Neural cell (in vitro differentiated cells): ENCODE measurements at regions not wholly inside any gene's neighbourhood (a gene's known extent, or its start where the extent isn't known, plus 50 kb on each side); places are given as distances from the start of the nearest gene placed in this dataset.

Experiments
- H2AFZ ChIP-seq: fragments of 200-600, 300-800 bp; sonication (generic), shearing (Covaris generic); 2 replicates; pipeline ENCODE4 v1.6.0; 2014; ENCODE audit warnings: low read depth, mild to moderate bottlenecking, antibody characterized with exemption, low read length, moderate library complexity
- H3F3A ChIP-seq: fragments of 200-600 bp; shearing (Covaris generic); 2 replicates; pipeline ENCODE4 v1.6.1; 2016; ENCODE audit warnings: mild to moderate bottlenecking, moderate library complexity, mixed read lengths, antibody characterized with exemption, low read length; ENCODE audit not compliant: insufficient read depth, poor library complexity, severe bottlenecking
- H3K27ac ChIP-seq: fragments of 200-600, 300-800 bp; sonication (generic), shearing (Covaris generic); 2 replicates; pipeline ENCODE4 v1.5.1; 2014; ENCODE audit warnings: mild to moderate bottlenecking, low read length, moderate library complexity
- H3K27me3 ChIP-seq: fragments of 300-800, 200-600 bp; sonication (generic), shearing (Covaris generic); 2 replicates; pipeline ENCODE4 v1.6.0; 2014; ENCODE audit warnings: mild to moderate bottlenecking, low read depth, low read length, moderate library complexity; ENCODE audit not compliant: insufficient read depth
- H3K36me3 ChIP-seq: fragments of 300-800, 200-600 bp; sonication (generic), shearing (Covaris generic); 2 replicates; pipeline ENCODE4 v1.5.1; 2014; ENCODE audit warnings: mild to moderate bottlenecking, antibody characterized with exemption, low read length, moderate library complexity; ENCODE audit not compliant: insufficient read depth
- H3K4me2 ChIP-seq: fragments of 300-800, 200-600 bp; sonication (generic), shearing (Covaris generic); 2 replicates; pipeline ENCODE4 v1.6.0; 2014; ENCODE audit warnings: mild to moderate bottlenecking, low read length
- H3K4me3 ChIP-seq: fragments of 300-800, 200-600 bp; sonication (generic), shearing (Covaris generic); 2 replicates; pipeline ENCODE4 v1.5.1; 2014; ENCODE audit warnings: mild to moderate bottlenecking, low read length, moderate library complexity
- H3K79me2 ChIP-seq: fragments of 200-600 bp; shearing (Covaris generic); replicated peaks from 2 replicates; pipeline ENCODE4 v1.6.0; 2014; ENCODE audit warnings: mild to moderate bottlenecking, low read length, moderate library complexity; ENCODE audit not compliant: insufficient read depth
- H3K9ac ChIP-seq: fragments of 300-800, 200-600 bp; sonication (generic), shearing (Covaris generic); 2 replicates; pipeline ENCODE4 v1.6.1; 2016; ENCODE audit warnings: mild to moderate bottlenecking, low read length, mixed read lengths
- H3K9me2 ChIP-seq: fragments of 200-600 bp; shearing (Covaris generic); 2 replicates; pipeline ENCODE4 v1.6.1; 2016; ENCODE audit warnings: mild to moderate bottlenecking, low read length, mixed read lengths; ENCODE audit not compliant: insufficient read depth
- H3K9me3 ChIP-seq: fragments of 200-600, 300-800 bp; sonication (generic), shearing (Covaris generic); 2 replicates; pipeline ENCODE4 v1.6.1; 2016; ENCODE audit warnings: mild to moderate bottlenecking, mixed run types, low read length, moderate library complexity, mixed read lengths
- H4K20me1 ChIP-seq: fragments of 200-600 bp; shearing (Covaris generic); 2 replicates; pipeline ENCODE4 v1.6.1; 2016; ENCODE audit warnings: mild to moderate bottlenecking, mixed run types; ENCODE audit not compliant: insufficient read depth
- CTCF ChIP-seq: fragments of 450-650 bp; IDR thresholded peaks from 2 replicates; pipeline ENCODE4 v1.5.1; 2014; ENCODE audit warnings: antibody characterized with exemption, mild to moderate bottlenecking, moderate library complexity; ENCODE audit not compliant: poor library complexity, severe bottlenecking
- EP300 ChIP-seq: fragments of 450-650 bp; conservative IDR thresholded peaks from 2 replicates; pipeline ENCODE4 v1.6.1; 2014; ENCODE audit warnings: antibody characterized with exemption, mild to moderate bottlenecking, moderate library complexity; ENCODE audit not compliant: poor library complexity, severe bottlenecking
- EZH2 ChIP-seq: fragments of 200-600, 300-800 bp; shearing (Covaris generic), sonication (generic); IDR thresholded peaks from 2 replicates; pipeline ENCODE4 v1.6.1; 2014; ENCODE audit warnings: antibody characterized with exemption, low read length, borderline replicate concordance, mild to moderate bottlenecking; ENCODE audit not compliant: insufficient read depth, poor library complexity, severe bottlenecking
- MXI1 ChIP-seq: fragments of 450-650 bp; conservative IDR thresholded peaks from 2 replicates; pipeline ENCODE4 v1.6.1; 2014; ENCODE audit warnings: antibody characterized with exemption, mild to moderate bottlenecking; ENCODE audit not compliant: poor library complexity, severe bottlenecking
- POLR2AphosphoS5 ChIP-seq: IDR thresholded peaks from 2 replicates; pipeline ENCODE4 v1.6.1; 2012
- RAD21 ChIP-seq: fragments of 450-650 bp; conservative IDR thresholded peaks from 2 replicates; pipeline ENCODE4 v1.6.1; 2014; ENCODE audit warnings: antibody characterized with exemption, mild to moderate bottlenecking, moderate library complexity
- REST ChIP-seq: IDR thresholded peaks from 2 replicates; pipeline ENCODE4 v1.6.1; 2012; ENCODE audit warnings: borderline replicate concordance
- SMC3 ChIP-seq: fragments of 450-650 bp; conservative IDR thresholded peaks from 2 replicates; pipeline ENCODE4 v1.6.1; 2014; ENCODE audit warnings: antibody characterized with exemption, mild to moderate bottlenecking, moderate library complexity; ENCODE audit not compliant: poor library complexity
- TAF1 ChIP-seq: IDR thresholded peaks from 2 replicates; pipeline ENCODE4 v1.6.1; 2012; ENCODE audit warnings: low read depth

GRCh38 chr5:3993856-3994473 is 398.3 kb downstream of the IRX1 start:
- Histone ChIP-seq H3K9me2 (no peaks in the 10 kb centered on the region), H4K20me1 (no peaks in the 10 kb centered on the region), H3K36me3 (no peaks in the 10 kb centered on the region), H2AFZ (no peak overlapping the region), H3K4me2 (no peak overlapping the region), H3K9me3 (no peaks in the 10 kb centered on the region), H3F3A (peaks cover 2% of the 10 kb centered on the region), H3K9ac (no peak overlapping the region), H3K27ac (no peak overlapping the region), H3K79me2 (no peaks in the 10 kb centered on the region), H3K27me3 (no peaks in the 10 kb centered on the region), H3K4me3 (no peak overlapping the region)
- no peak for TF ChIP-seq SMC3
- TF ChIP-seq EZH2: no peak
- TF ChIP-seq CTCF: no peak
- no peak for TF ChIP-seq EP300
- TF ChIP-seq REST: no peak

- Histone ChIP-seq H3K9ac (no peak overlapping the region), H3K36me3 (no peaks in the 10 kb centered on the region), H4K20me1 (no peaks in the 10 kb centered on the region), H2AFZ (no peak overlapping the region), H3F3A (peaks cover 2% of the 10 kb centered on the region), H3K79me2 (no peaks in the 10 kb centered on the region), H3K9me3 (no peaks in the 10 kb centered on the region), H3K4me3 (no peak overlapping the region), H3K4me2 (no peak overlapping the region), H3K9me2 (no peaks in the 10 kb centered on the region), H3K27me3 (no peaks in the 10 kb centered on the region), H3K27ac (no peak overlapping the region)
- no peak for TF ChIP-seq POLR2AphosphoS5
- no peak for TF ChIP-seq MXI1
- no peak for TF ChIP-seq TAF1
- no peak for TF ChIP-seq EZH2
- no peak for TF ChIP-seq REST
- no peak for TF ChIP-seq CTCF
- TF ChIP-seq SMC3: no peak
- TF ChIP-seq EP300: no peak
- TF ChIP-seq RAD21: no peak
Observed at GRCh38 chr5:3994628-3995027, 399.0 kb downstream of the IRX1 start.
